Activated CD4-positive, alpha-beta T cell treated with anti-CD3 and anti-CD28 coated beads, Interleukin-2, amount 50 U/mL, for 48 hours (primary cell): ENCODE measurements at regions not wholly inside any gene's neighbourhood (a gene's known extent, or its start where the extent isn't known, plus 50 kb on each side); places are given as distances from the start of the nearest gene placed in this dataset.
"Not testable (repeated sequence)": the region's sequence is repeated elsewhere in the genome, so short reads cannot be mapped to it uniquely, and the experiment has no call there.

Experiments
- DNase-seq, 2 experiments: peaks; one replicate each; pipeline ENCODE4 v3.0.0-alpha.2; 2020

DNA sequence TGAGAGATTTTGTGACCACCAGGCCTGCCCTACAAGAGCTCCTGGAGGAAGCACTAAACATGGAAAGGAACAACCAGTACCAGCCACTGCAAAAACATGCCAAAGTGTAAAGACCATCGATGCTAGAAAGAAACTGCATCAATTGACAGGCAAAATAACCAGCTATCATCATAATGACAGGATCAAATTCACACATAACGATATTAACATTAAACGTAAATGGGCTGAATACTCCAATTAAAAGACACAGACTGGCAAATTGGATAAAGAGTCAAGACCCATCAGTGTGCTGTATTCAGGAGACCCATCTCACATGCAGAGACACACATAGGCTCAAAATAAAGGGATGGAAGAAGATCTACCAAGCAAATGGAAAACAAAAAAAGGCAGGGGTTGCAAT lies 182.4 kb downstream of the PRELID2 start:
- DNase-seq: not testable (repeated sequence)

DNA sequence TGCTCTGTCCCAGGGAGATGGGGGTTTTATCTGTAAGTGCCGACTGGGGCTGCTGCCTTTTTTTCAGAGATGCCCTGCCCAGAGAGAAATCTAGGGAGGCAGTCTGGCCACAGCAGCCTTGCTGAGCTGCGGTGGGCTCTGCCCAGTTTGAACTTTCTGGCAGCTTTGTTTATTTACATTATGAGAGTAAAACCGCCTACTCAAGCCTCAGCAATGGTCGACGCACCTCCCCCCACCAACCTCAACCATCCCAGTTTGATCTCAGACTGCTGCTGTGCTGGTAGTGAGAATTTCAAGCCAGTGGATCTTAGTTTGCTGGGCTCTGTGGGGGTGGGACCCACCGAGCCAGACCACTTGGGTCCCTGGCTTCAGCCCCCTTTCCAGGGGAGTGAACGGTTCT lies 188.0 kb downstream of the PRELID2 start:
- DNase-seq: not testable (repeated sequence)

DNA sequence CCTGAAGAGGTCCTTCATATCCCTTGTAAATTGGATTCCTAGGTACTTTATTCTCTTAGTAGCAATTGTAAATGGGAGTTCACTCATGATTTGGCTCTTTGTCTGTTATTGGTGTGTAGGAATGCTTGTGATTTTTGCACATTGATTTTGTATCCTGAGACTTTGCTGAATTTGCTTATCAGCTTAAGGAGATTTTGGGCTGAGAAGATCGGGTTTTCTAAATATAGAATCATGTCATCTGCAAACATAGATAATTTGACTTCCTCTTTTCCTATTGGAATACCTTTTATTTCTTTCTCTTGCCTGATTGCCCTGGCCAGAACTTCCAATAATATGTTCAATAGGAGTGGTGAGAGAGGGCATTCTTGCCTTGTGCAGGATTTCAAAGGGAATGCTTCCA lies 191.9 kb downstream of the PRELID2 start:
- DNase-seq: not testable (repeated sequence)

DNA sequence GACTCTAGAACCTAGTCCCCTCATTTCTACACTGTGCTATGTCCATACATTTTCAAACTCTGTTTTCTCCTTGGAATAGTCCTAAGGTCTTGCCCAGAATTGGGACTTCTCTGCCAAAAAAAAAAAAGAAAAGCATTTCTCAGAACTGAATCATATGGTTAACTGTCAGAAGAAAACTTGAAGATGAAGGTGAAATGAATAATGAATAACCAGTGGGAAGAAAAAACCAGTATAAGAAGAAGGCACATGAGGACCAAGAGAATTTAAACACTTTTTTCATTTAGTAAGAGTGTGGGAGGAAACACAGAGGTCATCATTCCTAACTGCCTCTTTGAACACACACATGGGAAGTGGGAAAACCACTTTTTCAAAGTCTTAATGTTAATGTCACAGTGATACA lies 197.7 kb downstream of the PRELID2 start:
- no peak for DNase-seq

DNA sequence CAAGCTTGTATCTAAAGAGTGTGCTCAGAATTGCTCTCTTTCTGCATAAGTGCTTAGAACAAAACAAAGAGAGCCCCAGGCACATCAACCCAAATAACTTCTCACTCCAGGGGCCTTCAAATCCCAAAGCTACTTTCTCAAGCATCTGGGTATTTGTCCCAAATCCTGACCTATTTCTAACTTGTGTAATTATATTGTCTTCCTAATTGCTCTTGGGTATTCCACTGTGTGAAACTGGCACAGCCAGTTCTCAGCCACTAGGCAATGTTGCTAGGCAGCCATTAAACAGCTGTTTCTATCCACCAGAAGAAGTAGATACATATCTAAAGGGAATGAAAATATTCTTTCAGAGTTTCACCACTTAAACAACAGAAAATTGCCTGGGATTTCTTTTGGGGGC lies 198.8 kb downstream of the PRELID2 start:
- no peak for DNase-seq

DNA sequence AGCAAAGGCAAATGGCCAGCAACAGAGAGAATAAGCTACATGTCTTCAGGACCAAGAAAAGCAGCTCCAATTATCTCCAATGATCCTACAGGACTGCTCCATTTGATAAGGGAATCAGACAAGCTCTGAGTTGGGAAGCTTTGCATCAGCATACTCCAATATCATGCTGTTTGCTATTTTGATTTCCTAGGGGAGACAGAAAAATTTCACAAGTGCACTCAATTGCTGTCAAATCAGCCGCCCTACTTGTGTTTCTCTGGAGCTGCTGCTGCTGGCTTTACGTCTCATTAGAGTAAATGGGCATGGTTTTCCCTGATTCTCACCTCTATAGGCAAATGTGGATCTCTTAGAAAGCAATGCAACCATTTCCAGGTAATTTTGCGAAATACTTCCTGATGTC lies 201.7 kb downstream of the PRELID2 start:
- DNase-seq: no peak

DNA sequence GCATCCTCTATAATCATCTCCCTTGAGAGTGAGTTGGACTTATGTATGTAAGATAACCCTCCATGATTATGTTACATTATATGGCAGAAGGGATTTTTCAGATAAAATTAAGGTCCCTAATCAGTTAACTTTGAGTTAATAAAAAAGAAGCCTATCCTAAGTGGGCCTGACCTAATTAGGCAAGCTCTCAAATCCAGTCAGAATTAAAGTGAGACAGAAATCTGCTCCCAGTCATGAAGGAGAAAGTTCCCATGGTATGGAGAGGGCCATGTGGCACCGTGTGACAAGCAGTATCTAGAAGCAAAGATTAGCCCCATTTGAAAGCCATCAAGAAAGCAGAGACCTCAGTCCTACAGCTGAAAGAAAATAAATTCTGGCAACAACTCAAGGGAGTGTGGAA lies 202.4 kb downstream of the PRELID2 start:
- no peak for DNase-seq

DNA sequence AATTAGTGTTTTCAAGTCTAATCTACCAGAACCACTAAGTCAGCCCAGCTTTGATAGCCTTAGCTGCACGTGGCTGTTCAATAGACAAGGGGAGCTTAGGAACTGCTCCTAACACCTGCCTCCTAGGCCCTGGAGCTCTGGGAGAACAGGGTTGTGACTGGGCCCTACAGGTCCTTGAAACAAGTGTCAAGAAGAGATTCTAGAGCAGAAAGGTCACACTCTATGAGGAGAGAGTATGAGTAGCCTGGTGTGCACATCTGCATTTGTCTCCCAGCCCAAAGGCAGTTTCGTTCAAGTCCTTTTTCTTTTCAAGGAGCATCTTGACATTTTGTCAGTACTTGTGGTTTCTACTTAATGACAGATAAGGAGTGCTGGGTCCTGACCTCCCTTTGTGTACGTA lies 206.1 kb downstream of the PRELID2 start:
- DNase-seq: no peak

DNA sequence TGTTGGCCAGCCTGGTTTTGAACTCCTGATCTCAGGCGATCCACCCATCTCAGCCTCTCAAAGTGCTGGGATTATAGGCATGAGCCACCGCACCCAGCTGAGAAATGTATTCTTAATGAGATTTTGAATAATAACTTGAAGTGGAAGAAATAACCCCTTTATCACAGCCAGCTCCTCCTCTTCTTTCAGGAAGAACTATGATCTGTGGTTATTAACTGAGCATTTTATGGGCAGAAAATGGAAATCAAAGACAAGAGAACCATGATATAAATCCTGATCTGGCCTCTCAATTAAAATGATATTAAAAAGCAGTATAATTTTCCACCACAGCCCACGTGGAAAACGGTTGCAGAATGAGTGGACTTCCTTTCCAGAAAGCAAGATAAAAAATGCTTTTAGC lies 206.6 kb downstream of the PRELID2 start:
- no peak for DNase-seq

DNA sequence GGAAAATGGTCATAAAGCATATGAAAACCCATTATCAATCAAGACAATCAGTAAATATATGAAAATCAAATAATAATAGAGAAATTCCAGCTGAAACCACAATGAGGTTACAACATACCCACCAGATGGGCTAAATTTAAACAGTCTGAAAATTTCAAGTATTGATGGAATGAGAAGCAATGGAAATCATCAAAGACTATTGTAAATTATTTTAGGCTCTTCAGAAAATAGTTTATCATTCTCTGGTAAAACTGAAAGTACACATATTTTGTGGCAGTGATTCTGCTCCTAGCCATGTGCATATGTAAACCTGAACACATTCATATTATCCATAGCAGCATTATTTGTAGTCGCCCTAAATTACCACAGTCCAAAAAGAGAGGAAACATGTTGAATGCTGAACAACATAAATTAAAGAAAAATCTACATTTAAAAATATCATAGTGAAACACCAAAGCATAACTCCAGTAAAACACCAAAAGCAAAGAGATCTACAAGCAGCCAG lies 215.3 kb downstream of the PRELID2 start:
- DNase-seq: no peak

DNA sequence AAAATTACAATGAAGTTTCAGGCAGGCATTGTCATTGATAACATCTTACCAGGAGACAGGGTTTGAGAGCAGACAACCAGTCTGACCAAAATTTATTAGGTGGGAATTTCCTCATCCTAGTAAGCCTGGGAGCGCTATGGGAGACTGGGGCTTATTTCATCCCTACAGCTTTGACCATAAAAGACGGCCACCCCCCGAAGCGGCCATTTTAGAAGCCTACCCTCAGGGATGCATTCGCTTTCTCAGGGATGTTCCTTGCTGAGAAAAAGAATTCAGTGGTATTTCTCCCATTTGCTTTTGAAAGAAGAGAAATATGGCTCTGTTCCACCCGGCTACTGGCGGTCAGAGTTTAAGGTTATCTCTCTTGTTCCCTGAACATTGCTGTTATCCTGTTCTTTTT lies 218.4 kb downstream of the PRELID2 start:
- DNase-seq: not testable (repeated sequence)

DNA sequence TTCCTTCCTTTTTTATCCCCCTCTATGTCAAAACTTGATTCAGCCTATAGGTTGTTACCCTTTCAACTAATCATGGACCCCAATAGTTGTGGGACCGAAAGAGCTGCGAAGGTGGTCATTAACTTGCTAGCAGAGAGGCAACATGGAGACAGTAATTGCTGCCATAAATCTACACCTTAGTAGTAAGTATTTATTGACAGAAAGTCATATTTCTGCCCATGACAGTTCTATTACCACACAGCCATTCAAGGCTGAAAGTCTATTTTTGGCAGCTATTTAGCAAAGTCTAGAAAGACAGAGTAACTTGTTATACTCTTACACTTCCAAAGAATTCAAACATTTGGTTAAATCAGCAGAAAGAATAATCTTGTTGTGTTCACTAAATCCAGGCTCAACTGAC lies 236.2 kb downstream of the PRELID2 start:
- DNase-seq: no peak

DNA sequence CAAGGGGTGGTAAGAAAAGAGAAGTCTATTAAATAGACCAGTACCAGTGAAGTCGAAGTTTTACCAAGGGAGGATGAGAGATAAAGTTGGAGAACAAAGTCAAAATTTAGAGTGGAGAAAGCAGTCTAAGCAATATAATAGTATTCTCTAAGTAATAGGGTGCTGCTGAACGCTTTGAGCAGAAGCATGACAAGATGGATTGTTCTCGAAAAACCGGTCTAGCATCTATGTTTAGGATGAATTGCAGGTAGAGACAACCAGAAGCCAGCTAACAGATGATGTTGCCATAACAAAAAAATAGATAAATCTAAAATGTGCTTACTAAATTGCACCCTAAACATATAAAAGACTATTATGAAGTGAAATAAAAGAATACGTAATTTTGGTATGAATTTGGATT lies 237.0 kb downstream of the PRELID2 start:
- no peak for DNase-seq

DNA sequence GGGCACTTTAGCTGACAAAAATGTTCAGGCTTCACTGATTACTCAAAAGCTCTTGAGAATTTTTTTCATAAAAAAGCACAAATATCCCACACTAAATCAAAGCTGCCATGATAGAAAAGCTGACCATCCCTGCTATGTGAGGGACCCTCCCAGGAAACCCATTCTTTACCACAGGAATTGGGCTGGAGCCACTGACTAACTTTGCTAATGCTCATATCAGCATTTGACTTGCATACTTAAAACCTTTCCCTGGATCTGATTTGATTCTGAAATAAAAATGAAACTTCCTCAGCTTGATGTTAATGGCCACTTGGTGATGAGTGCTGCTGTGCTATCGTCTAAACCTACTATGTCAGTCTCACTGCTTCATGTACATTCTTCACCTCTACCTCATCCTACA lies 243.6 kb downstream of the PRELID2 start:
- DNase-seq: no peak

DNA sequence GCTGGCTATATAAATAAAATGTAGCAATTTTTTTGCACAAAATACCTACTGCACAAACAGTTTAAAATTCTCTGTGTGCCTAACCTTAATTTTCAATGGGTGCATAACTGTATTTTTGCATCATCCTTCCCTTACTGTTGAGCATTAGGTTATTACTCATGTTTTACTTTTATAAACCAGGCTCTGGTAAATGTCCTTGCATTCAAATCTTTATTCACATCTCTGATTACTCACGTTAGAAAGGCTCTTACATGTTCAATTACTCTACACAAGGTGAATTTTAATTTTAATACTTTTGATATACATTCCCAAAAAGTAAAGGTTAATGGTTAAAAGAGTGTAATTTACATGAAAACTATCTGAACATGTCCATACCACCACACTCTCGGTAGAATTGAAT lies 246.1 kb downstream of the PRELID2 start:
- DNase-seq: no peak

DNA sequence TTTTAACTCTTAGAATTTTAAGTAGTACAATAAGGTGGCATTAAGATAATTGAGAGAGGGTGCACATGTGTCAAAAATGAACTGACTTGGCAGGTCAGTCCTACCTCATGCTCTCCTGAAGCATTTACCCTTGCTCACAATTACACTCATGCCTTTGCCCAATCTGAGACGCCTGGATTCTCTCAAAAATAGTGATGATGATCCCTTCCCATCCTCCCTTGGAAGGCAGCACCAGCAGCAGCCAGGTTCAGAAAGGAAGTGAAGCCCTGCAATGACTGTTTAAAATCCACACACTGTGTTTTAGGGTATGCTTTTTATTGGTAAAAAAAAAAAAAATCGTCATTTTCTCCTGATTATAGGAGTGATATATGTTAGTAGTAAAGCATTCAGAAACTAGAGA lies 246.6 kb downstream of the PRELID2 start:
- no peak for DNase-seq

DNA sequence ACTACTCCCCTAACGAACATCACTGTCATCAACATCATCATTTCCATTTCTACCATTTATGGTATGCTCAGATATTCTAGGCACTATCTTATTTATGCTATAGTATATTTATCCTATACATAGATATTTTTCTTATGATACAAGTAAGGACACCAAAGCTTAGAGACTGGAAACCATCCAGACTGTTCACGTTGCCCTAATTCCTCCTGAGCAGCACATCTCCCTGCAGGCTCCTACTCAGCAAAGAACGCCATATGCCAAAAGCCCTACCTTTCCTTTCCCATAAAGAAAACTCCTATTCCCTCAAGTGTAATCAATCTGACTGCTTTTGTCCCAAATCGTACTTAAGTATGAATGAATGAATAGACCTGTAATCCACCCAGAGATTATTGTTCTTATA lies 247.0 kb downstream of the PRELID2 start:
- no peak for DNase-seq

DNA sequence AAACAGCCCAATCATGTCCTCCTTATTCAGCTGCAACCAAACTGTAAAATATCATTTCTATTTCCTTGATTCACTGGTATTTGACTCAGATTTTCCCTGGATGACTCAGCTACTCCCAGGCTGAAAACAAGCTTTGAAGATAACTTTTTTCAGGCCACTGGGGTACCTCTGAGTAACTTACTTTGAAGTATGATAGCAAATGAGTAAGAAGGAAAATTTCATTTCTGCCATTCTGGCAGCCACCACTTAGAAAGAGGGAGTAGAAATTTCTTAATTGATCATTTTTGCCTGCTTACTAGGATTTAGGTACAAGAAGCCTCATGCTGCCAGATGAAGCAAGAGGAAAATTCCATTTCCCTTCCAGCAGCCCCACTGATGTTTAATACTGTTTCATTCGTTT lies 247.4 kb downstream of the PRELID2 start:
- DNase-seq: no peak

DNA sequence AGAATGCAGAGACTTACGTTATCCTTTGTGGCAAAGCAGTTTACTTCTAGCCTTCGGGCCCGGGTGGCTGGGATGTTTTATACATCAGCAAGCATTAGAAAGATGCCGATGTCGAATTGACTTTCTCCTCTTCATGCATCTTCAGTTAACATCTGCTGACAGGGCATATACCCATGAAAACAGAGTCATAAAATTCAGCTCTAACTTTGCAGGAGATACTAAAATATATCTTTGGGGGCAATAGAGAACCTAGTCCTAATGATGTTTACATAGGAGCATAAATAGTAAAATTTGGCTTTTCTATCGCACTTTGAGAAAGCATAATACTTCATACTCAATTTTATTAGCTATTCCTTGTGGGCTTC lies 247.9 kb downstream of the PRELID2 start:
- no peak for DNase-seq

DNA sequence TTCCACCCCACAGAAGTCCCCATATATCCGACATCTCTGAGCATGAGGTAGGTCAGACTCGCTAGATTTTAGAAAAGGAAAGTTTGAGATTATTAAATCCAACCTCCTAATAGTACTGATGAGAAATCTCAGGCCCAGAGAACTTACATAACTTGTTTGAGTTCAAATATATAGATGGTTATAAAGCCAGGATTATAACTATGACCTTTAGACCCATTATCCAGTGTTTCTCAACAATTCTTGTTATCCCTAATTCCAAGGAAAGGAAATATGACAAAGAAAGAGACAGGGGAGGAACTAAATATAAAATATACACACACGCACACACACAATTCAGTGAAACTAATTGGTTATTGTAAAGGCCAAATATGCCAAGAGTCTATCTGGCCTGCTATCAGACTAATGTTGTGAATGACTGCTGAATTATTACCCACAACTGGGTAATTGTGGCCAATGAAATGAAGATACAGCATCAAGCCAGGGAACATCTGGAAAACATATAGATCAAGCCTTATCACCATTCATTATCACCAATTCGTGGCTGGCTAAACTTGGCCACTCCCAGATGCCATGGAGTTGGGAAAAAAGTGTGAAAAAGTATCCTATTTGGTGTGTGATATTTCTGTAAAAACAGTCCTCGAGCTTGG lies 248.4 kb downstream of the PRELID2 start:
- no peak for DNase-seq

DNA sequence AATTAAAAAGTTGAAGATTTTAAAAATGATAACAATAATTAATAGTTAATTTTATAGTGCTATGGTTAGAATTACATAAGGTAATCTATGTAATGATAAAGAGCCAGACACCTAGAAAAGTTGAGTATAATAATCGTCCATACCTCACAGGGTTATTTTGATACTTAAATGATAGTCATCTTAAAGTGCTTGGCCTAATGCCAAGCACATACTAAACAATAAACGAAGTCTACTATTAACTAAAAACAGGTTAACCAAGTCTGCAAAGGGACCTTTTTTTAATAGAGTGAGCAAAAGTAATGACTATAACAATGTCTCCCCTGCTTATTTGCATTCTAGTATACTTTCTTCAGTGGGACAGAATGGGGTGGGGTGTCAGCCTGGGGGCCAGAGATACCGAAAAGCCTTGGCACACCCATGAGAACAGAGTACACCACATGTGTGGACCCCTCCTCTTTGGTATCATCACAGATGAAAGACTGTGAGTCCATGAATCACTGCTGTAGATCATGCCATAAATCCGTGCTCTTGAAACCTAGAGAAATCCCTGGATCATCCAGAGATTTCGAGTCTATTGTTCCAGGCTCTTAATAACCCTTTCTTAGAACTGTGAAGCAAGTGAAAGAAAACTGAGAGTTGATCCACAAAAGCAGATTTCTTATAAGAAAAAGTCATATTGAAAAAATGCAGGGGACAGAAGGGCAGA lies 249.5 kb downstream of the PRELID2 start:
- no peak for DNase-seq

DNA sequence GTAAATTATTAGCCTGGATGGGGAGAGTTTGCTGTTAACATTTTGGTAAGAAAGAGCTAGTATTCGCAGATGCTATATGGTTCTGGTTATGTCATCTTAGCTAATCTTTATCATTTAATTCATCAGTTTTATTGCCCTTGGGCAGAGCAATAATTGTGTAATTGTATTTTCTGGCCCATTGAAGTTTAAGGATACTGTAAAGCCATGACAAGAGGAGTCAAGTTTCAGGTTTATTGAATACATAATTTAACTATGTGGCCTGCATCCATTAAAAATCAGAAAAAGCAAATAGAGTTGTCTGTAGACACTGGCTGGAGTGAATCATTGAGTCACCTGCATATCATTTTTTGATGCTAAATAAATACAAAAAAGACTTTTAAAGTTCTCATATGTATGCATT lies 255.8 kb downstream of the PRELID2 start:
- DNase-seq: no peak

DNA sequence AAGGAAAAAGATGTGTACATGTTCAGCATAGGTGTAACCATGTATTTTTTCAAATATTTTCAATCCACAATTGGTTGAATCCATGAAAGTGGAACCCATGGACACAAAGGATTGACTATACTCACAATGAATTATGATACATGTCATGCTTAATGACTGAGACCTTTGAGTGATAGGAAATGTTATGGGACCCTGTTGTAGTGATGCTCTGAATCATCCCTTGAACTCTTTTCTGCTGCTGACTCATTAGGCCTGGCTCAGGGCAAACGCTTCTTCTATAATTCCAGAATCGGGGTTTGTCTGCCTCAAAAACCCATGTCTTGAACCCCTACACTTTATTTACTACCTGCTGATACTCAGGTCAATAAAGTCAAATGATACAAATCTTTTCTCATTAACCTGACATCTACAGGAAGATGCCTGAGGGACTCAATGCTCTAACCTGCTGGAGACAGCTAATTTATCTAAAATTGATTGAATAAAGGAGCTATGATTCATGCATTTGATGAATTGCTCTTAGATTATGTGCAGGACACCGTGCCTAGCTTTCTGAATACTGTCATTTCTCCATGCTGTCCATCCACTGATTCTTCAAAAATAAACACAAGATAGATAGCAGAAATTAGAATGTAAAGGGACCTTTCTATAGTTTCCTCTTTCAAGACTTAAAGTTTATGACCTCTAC lies 260.1 kb downstream of the PRELID2 start:
- DNase-seq: no peak

DNA sequence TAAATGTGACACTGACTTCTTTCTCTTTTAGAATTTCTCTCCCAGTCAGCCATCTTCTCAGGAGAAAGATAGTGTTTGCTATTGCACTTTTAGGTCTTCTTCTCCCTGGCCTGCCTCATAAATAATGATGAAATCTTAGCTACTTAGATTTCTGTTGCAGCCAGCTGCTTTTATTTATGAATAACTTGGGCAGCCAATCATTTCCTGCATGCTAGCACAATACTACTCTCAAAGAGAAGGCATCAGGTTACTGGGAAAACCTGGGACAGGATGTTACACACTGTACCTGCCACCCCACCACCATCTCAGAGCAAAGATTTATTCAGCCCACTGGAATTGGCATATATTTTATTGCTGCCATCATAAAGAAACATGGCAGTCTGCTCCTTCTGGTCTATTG lies 266.6 kb downstream of the PRELID2 start:
- no peak for DNase-seq
